ENCODE measurements at regions not wholly inside any gene's neighbourhood (a gene's known extent, or its start where the extent isn't known, plus 50 kb on each side); places are given as distances from the start of the nearest gene placed in this dataset.

- TF ChIP-seq EP300 (IDR thresholded peaks at IDR 0.05) = no peak
- no peak for TF ChIP-seq POLR2AphosphoS5 (IDR thresholded peaks at IDR 0.05)
Measured at GRCh38 chr3:31013843-31014242, 119.4 kb upstream of the GADL1 start.
